Stimulated activated CD4-positive, alpha-beta T cell treated with anti-CD3 and anti-CD28 coated beads, Interleukin-1b, Interleukin-23, amount 100 ng/mL, for 4 hours (primary cell): ENCODE measurements at regions not wholly inside any gene's neighbourhood (a gene's known extent, or its start where the extent isn't known, plus 50 kb on each side); places are given as distances from the start of the nearest gene placed in this dataset.
A peak's percentile ranks its signal among the peaks of the same experiment; 100 is the strongest.

ENCODE experiments used
- DNase-seq, 2 donors: peaks; one replicate each; pipeline ENCODE4 v3.0.0-alpha.2; 2020; ENCODE audit warnings: low read depth in 2 of 2

- DNase-seq = no peak
These were observed 56.0 kb upstream of the ARGLU1 start for GRCh38 chr13:106623799-106624460.

GRCh38 chr13:106621833-106622232 is 53.9 kb upstream of the ARGLU1 start:
- no peak for DNase-seq

GRCh38 chr13:106619688-106620555 is 52.0 kb upstream of the ARGLU1 start:
- peak in 1 of 2 donors; percentile 10 for DNase-seq
